OCI-LY7 (cell line): ENCODE measurements at regions not wholly inside any gene's neighbourhood (a gene's known extent, or its start where the extent isn't known, plus 50 kb on each side); places are given as distances from the start of the nearest gene placed in this dataset.

Source experiments
- BruUV-seq: library from RNA; stranded (reverse); fragments of 400-500 nt; replicated peaks from 2 replicates; lab custom pipeline; 2021; lab: Mats Ljungman, UMichigan
- CTCF ChIA-PET: fragments of 300-600 bp; sonication (Branson Sonifier 250); formaldehyde crosslinking; loops from one replicate; lab custom pipeline; 2022; ENCODE audit warnings: antibody characterized with exemption; ENCODE audit not compliant: unreplicated experiment; lab: Charles Lee
- POLR2A ChIA-PET: fragments of 300-600 bp; sonication (Branson Sonifier 250); formaldehyde crosslinking; loops from one replicate; lab custom pipeline; 2022; ENCODE audit warnings: antibody characterized with exemption; lab: Charles Lee
- DNase-seq: peaks from one replicate; pipeline ENCODE4 v3.0.0-alpha.2; 2015; ENCODE audit warnings: low spot score
- H2AFZ ChIP-seq: fragments of 200-600 bp; sonication (generic), shearing (Covaris generic); 2 replicates; pipeline ENCODE4 v1.6.1; 2014; ENCODE audit warnings: mild to moderate bottlenecking, antibody characterized with exemption, low read length, moderate library complexity
- H3K27ac ChIP-seq: fragments of 200-600 bp; sonication (generic); 2 replicates; pipeline ENCODE4 v1.5.1; 2014; ENCODE audit warnings: mixed run types, low read depth, mild to moderate bottlenecking, moderate library complexity, low read length, inconsistent platforms; ENCODE audit not compliant: poor library complexity, severe bottlenecking
- H3K36me3 ChIP-seq: fragments of 200-600 bp; sonication (generic); 2 replicates; pipeline ENCODE4 v1.6.1; 2014; ENCODE audit warnings: mild to moderate bottlenecking, antibody characterized with exemption, low read length, moderate library complexity, mixed read lengths; ENCODE audit not compliant: insufficient read depth
- H3K4me1 ChIP-seq: fragments of 200-600 bp; sonication (generic); 2 replicates; pipeline ENCODE4 v1.5.1; 2014; ENCODE audit warnings: mild to moderate bottlenecking, low read length; ENCODE audit not compliant: insufficient read depth, poor library complexity, severe bottlenecking
- H3K4me2 ChIP-seq: fragments of 200-600 bp; sonication (generic); 2 replicates; pipeline ENCODE4 v1.6.1; 2014; ENCODE audit warnings: mild to moderate bottlenecking, low read length
- H3K4me3 ChIP-seq: fragments of 200-600 bp; sonication (generic); 2 replicates; pipeline ENCODE4 v1.5.1; 2014; ENCODE audit warnings: mild to moderate bottlenecking, low read depth, low read length; ENCODE audit not compliant: poor library complexity, severe bottlenecking
- H3K79me2 ChIP-seq: fragments of 200-600 bp; sonication (generic); 2 replicates; pipeline ENCODE4 v1.6.1; 2016; ENCODE audit warnings: low read depth, mild to moderate bottlenecking, low read length, moderate library complexity, mixed read lengths; ENCODE audit not compliant: insufficient read depth
- H3K9me2 ChIP-seq: fragments of 200-600 bp; sonication (generic); 2 replicates; pipeline ENCODE4 v1.6.1; 2016; ENCODE audit warnings: mild to moderate bottlenecking, low read length, mixed read lengths; ENCODE audit not compliant: insufficient read depth
- H3K9me3 ChIP-seq: fragments of 200-600 bp; sonication (generic); 2 replicates; pipeline ENCODE4 v1.6.1; 2014; ENCODE audit warnings: mild to moderate bottlenecking, mixed run types, low read length, mixed read lengths
- H4K20me1 ChIP-seq: fragments of 200-600 bp; sonication (generic); 2 replicates; pipeline ENCODE4 v1.6.1; 2014; ENCODE audit warnings: mild to moderate bottlenecking, antibody characterized with exemption, low read length, moderate library complexity, mixed read lengths; ENCODE audit not compliant: insufficient read depth
- EZH2phosphoT487 ChIP-seq: fragments of 200-600 bp; sonication (generic); IDR thresholded peaks from 2 replicates; pipeline ENCODE4 v1.6.1; 2018; ENCODE audit warnings: low read depth, borderline replicate concordance, mild to moderate bottlenecking, mixed run types, antibody characterized with exemption, low read length, moderate library complexity, mixed read lengths
- intact Hi-C: fragments of 100-400 bp; cut with micrococcal nuclease; formaldehyde crosslinking; loops from one replicate; pipeline ENCODE4 v1.10.0; 2022; ENCODE audit not compliant: unreplicated experiment
- TF ChIP-seq, protein P1 (sequence below): fragments of 200-600 bp; sonication (generic); conservative IDR thresholded peaks from 2 replicates; pipeline ENCODE4 v1.5.1; 2014; ENCODE audit warnings: mild to moderate bottlenecking, antibody characterized with exemption, low read length, moderate library complexity, mixed read lengths

DNA sequence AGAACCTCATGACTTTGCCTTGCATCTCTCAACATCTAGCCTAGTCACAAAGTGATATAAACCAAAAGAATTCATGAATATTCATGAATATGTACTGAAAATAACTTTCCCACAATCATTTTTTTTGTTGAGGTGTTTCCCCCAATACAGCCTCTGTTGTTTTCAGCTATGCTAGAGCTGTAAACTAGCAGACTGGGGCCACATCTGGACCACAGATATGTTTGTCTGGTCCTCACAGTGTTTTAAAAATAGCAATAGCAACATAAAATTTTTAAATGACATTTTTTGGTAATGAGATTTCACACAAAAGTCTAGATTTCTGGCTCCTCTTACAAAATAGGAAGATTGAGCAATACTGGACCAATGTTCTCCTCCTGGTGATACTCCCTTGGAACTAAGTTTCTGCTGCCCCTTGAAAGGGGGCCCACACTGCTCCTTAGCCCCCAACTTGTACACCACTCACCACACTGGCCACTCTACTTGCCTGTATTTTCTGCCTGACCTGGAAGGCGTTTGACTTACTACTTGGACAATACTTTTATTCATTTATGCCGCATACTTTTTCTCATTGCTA, 81.2 kb downstream of the BMP4 start:
- H3K27ac ChIP-seq: no peak overlapping the region
- DNase-seq: no peak
- no peaks in the 10 kb centered on the region for H3K9me3 ChIP-seq
- ChIA-PET CTCF (no interaction called here), POLR2A (no interaction called here)
- no peaks in the 10 kb centered on the region for H3K9me2 ChIP-seq
- no peak overlapping the region for H3K4me3 ChIP-seq
- H3K4me1 ChIP-seq: no peaks in the 10 kb centered on the region
- TF ChIP-seq, protein P1, sequence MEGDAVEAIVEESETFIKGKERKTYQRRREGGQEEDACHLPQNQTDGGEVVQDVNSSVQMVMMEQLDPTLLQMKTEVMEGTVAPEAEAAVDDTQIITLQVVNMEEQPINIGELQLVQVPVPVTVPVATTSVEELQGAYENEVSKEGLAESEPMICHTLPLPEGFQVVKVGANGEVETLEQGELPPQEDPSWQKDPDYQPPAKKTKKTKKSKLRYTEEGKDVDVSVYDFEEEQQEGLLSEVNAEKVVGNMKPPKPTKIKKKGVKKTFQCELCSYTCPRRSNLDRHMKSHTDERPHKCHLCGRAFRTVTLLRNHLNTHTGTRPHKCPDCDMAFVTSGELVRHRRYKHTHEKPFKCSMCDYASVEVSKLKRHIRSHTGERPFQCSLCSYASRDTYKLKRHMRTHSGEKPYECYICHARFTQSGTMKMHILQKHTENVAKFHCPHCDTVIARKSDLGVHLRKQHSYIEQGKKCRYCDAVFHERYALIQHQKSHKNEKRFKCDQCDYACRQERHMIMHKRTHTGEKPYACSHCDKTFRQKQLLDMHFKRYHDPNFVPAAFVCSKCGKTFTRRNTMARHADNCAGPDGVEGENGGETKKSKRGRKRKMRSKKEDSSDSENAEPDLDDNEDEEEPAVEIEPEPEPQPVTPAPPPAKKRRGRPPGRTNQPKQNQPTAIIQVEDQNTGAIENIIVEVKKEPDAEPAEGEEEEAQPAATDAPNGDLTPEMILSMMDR: no peak
- TF ChIP-seq EZH2phosphoT487: no peak
- no peaks in the 10 kb centered on the region for H4K20me1 ChIP-seq
- intact Hi-C loops: no loop called here
- H3K4me2 ChIP-seq: no peak overlapping the region
- no peaks in the 10 kb centered on the region for H3K79me2 ChIP-seq
- no peaks in the 10 kb centered on the region for H3K36me3 ChIP-seq
- no TSS peak for BruUV-seq
- no peak overlapping the region for H2AFZ ChIP-seq

DNA sequence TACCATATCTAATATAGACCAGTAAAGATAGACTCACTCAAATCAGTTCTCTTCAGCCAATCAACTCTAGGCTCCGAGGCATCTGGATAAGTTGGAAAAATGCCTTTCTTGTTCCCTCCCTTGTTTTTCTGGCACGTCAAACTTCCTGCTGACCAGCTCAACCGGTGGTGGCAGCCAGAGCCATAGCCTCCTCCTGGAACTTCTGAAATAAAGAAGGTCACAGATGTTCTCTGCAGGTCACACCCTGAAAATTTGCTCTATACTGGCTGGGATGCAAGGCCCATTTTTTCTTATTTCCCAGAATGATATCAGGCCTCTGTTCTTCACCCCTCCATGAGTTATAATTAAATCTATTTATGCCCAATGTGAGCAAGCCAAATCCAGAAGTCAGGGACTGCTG, 81.9 kb downstream of the BMP4 start:
- no peak overlapping the region for H3K4me2 ChIP-seq
- H3K9me2 ChIP-seq: no peaks in the 10 kb centered on the region
- intact Hi-C loops: no loop called here
- H4K20me1 ChIP-seq: no peaks in the 10 kb centered on the region
- H3K9me3 ChIP-seq: no peaks in the 10 kb centered on the region
- H3K36me3 ChIP-seq: no peaks in the 10 kb centered on the region
- ChIA-PET CTCF (no interaction called here), POLR2A (no interaction called here)
- TF ChIP-seq EZH2phosphoT487: no peak
- TF ChIP-seq, protein P1: no peak
- no peak overlapping the region for H3K4me3 ChIP-seq
- no peak for DNase-seq
- H3K79me2 ChIP-seq: no peaks in the 10 kb centered on the region
- H3K27ac ChIP-seq: no peak overlapping the region
- BruUV-seq: no TSS peak
- H2AFZ ChIP-seq: no peak overlapping the region
- no peaks in the 10 kb centered on the region for H3K4me1 ChIP-seq

DNA sequence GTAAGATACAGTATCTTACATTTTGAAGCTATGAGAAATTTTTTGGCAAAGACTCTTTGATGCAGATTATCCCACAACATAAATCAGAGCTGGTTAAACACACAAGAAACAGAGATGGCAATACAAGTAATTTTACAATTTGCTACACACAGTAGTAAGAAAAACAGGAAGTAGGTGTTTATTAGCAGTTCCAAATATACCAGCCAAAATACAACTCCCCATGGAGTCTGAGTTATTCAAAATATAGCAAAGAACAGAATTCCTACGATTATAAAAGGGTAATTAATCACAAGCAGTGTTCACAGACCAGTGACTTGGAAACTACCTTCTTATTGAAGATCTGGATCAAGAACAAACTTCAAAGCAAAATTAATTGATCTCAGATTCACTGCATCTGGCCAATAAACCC, 83.9 kb downstream of the BMP4 start:
- intact Hi-C loops: no loop called here
- H2AFZ ChIP-seq: no peak overlapping the region
- no TSS peak for BruUV-seq

More for the DNA sequence above, 83.9 kb downstream of the BMP4 start:
- no peaks in the 10 kb centered on the region for H3K4me1 ChIP-seq
- no peak for DNase-seq
- no peaks in the 10 kb centered on the region for H3K9me2 ChIP-seq
- H3K4me3 ChIP-seq: no peak overlapping the region
- H4K20me1 ChIP-seq: no peaks in the 10 kb centered on the region
- CTCF ChIA-PET: no interaction called here
- H3K79me2 ChIP-seq: no peaks in the 10 kb centered on the region
- no peak overlapping the region for H3K27ac ChIP-seq
- no peak for TF ChIP-seq EZH2phosphoT487
- TF ChIP-seq, protein P1: no peak
- no peaks in the 10 kb centered on the region for H3K9me3 ChIP-seq
- no peaks in the 10 kb centered on the region for H3K36me3 ChIP-seq
- POLR2A ChIA-PET: no interaction called here
- no peak overlapping the region for H3K4me2 ChIP-seq
